Panc1 (cell line): ENCODE measurements at regions not wholly inside any gene's neighbourhood (a gene's known extent, or its start where the extent isn't known, plus 50 kb on each side); places are given as distances from the start of the nearest gene placed in this dataset.

Source experiments
- CTCF ChIP-seq: fragments of 450-650 bp; IDR thresholded peaks from 2 replicates; pipeline ENCODE4 v1.5.1; 2017; ENCODE audit warnings: mild to moderate bottlenecking
- REST ChIP-seq, 2 experiments: IDR thresholded peaks; 2 replicates each; pipeline ENCODE4 v1.6.1; 2011 to 2012; ENCODE audit warnings: low read depth in 2 of 2, control low read depth in 1 of 2, low read length in 1 of 2, mild to moderate bottlenecking in 1 of 2, moderate library complexity in 1 of 2; ENCODE audit not compliant: insufficient read depth in 1 of 2

- TF ChIP-seq CTCF: no peak
- no peak for TF ChIP-seq REST (IDR thresholded peaks at IDR 0.05; ENCODE audit: insufficient read depth in 1 of 2, low read depth in 2 of 2, low read length in 1 of 2)
These were observed 56.3 kb upstream of the DIAPH3 start for GRCh38 chr13:60220072-60220471.
